ENCODE measurements at regions not wholly inside any gene's neighbourhood (a gene's known extent, or its start where the extent isn't known, plus 50 kb on each side); places are given as distances from the start of the nearest gene placed in this dataset.

- Histone ChIP-seq H3K4me3 (replicated peaks in 1 of 3; ENCODE audit: insufficient read depth in 1 of 3, low read depth in 2 of 3, low read length in 3 of 3) (no peak overlapping the region), H3K27me3 (ENCODE audit: control insufficient read depth in 1 of 2, insufficient read depth in 2 of 2, low read length in 2 of 2) (no peaks in the 10 kb centered on the region), H2AFZ (ENCODE audit: low read length) (no peak overlapping the region), H3K9me3 (ENCODE audit: low read length) (no peaks in the 10 kb centered on the region), H3K79me2 (ENCODE audit: insufficient read depth, low read length) (no peaks in the 10 kb centered on the region), H3K9ac (ENCODE audit: insufficient read depth, low read depth, low read length) (no peak overlapping the region), H3K4me2 (ENCODE audit: low read depth, low read length) (no peak overlapping the region), H3K36me3 (replicated peaks in 1 of 2; ENCODE audit: control insufficient read depth in 1 of 2, insufficient read depth in 2 of 2, low read length in 2 of 2) (no peaks in the 10 kb centered on the region), H3K4me1 (ENCODE audit: insufficient read depth, low read length) (peaks cover 12% of the 10 kb centered on the region), H4K20me1 (ENCODE audit: insufficient read depth, low read length) (no peaks in the 10 kb centered on the region), H3K27ac (ENCODE audit: extremely low read length, insufficient read depth, low read length) (no peak overlapping the region)
- in situ Hi-C loops (cut with HindIII; ENCODE audit: extremely low pct_ligation_motif_present, low pct_unique_long_range_greater_than_20kb): no loop called here
- no peak for FAIRE-seq
- WGBS (ENCODE audit: low lambda C conversion rate): 80% methylated on average over 1 of the region's 3 CpGs
- intact Hi-C loops (cut with micrococcal nuclease; ENCODE audit: unreplicated experiment): no loop called here
- BruUV-seq (replicated peaks): no TSS peak
- TF ChIP-seq ZNF781 (CRISPR knock-in tag; IDR thresholded peaks at IDR 0.05; ENCODE audit: borderline replicate concordance, not compliant biosample characterization) (no peak), MTA3 (CRISPR knock-in tag; IDR thresholded peaks at IDR 0.05) (no peak), ZSCAN30 (CRISPR knock-in tag; IDR thresholded peaks at IDR 0.05) (no peak), SYNCRIP (IDR thresholded peaks at IDR 0.05; ENCODE audit: insufficient read depth, low read depth, low read length) (no peak), PCBP1 (IDR thresholded peaks at IDR 0.05; ENCODE audit: borderline replicate concordance, low read depth, low read length) (no peak), ZIK1 (CRISPR knock-in tag; IDR thresholded peaks at IDR 0.05; ENCODE audit: borderline replicate concordance, low read depth) (no peak), PRPF4 (IDR thresholded peaks at IDR 0.05; ENCODE audit: low read depth, low read length, poor library complexity, severe bottlenecking) (no peak), ETV6 (CRISPR knock-in tag; conservative IDR thresholded peaks at IDR 0.05) (no peak), ZNF75D (CRISPR knock-in tag; IDR thresholded peaks at IDR 0.05; ENCODE audit: borderline replicate concordance) (no peak)
- TF ChIP-seq, protein P1, sequence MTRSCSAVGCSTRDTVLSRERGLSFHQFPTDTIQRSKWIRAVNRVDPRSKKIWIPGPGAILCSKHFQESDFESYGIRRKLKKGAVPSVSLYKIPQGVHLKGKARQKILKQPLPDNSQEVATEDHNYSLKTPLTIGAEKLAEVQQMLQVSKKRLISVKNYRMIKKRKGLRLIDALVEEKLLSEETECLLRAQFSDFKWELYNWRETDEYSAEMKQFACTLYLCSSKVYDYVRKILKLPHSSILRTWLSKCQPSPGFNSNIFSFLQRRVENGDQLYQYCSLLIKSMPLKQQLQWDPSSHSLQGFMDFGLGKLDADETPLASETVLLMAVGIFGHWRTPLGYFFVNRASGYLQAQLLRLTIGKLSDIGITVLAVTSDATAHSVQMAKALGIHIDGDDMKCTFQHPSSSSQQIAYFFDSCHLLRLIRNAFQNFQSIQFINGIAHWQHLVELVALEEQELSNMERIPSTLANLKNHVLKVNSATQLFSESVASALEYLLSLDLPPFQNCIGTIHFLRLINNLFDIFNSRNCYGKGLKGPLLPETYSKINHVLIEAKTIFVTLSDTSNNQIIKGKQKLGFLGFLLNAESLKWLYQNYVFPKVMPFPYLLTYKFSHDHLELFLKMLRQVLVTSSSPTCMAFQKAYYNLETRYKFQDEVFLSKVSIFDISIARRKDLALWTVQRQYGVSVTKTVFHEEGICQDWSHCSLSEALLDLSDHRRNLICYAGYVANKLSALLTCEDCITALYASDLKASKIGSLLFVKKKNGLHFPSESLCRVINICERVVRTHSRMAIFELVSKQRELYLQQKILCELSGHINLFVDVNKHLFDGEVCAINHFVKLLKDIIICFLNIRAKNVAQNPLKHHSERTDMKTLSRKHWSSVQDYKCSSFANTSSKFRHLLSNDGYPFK (CRISPR knock-in tag; IDR thresholded peaks at IDR 0.05; ENCODE audit: borderline replicate concordance): no peak
- POLR2A ChIA-PET: no interaction called here
- DNase-seq (ENCODE audit: low spot score): no peak
- CTCF ChIA-PET (ENCODE audit: low intra/inter-chr PET ratio, low total read pairs): no interaction called here
- ATAC-seq: no peak
Observed at GRCh38 chr5:135107986-135108385, 74.0 kb upstream of the PITX1 start.

Measured in HepG2 (cell line).